MV-4-11 (cell line): ENCODE measurements at regions not wholly inside any gene's neighbourhood (a gene's known extent, or its start where the extent isn't known, plus 50 kb on each side); places are given as distances from the start of the nearest gene placed in this dataset.
A peak's percentile ranks its signal among the peaks of the same experiment; 100 is the strongest.
"Not testable (repeated sequence)": the region's sequence is repeated elsewhere in the genome, so short reads cannot be mapped to it uniquely, and the experiment has no call there.

Experiments
- DNase-seq: peaks from one replicate; lab custom pipeline; 2025; lab: John Stamatoyannopoulos, UW

DNA sequence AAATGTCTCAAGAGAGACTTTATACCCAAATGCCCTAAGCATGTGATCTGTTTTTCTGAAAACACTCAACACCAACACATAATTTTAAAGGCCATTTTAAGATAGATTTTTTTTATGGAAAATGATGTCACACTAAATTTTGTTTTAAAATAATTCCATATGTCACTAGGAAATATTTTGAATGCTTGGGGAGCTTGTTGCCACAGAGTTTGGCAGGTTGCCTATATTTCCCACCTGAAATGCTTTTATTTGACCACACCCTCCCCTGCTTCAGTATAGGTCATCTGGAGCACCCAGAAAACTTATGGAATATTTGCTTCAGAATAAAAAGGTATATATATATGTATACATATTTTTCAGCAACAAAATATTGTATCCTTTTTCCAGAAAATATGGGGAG, 180.0 kb upstream of the ANK3 start:
- no peak for DNase-seq

DNA sequence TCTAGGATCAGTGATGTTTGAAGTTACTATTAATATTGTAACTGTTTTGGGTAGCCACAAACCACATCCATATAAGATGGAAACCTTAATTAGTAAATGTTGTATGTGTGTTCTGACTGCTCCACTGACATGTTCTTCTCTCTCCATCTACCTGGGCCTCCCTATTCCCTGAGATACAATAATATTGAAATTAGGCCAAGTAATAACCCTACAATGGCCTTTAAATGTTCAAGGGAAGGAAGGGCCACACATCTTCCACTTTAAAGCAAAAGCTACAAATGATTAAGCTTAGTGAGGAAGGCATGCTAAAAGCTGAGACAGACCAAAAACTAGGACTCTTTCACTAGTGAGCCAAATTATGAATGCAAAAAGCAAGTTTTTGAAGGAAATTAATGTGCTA, 176.4 kb upstream of the ANK3 start:
- DNase-seq = no peak

DNA sequence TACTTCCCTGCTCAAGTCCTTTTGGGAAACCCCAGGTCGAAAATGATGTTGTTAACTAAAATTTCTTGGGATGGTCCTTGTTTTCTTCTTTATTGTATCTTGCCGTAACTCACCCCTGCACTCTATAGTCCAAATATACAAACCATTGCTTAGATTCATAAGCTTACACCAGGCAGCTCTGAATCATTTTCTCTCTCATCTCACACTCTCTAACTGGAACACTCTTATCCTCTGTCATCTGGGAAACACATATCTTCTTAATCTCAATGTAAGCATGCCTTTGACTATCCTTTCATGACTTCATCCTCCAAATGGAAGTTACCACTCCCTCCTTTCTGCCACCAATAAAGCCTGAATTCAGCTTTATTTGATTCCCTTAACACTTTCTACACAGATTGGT, 175.8 kb upstream of the ANK3 start:
- no peak for DNase-seq

DNA sequence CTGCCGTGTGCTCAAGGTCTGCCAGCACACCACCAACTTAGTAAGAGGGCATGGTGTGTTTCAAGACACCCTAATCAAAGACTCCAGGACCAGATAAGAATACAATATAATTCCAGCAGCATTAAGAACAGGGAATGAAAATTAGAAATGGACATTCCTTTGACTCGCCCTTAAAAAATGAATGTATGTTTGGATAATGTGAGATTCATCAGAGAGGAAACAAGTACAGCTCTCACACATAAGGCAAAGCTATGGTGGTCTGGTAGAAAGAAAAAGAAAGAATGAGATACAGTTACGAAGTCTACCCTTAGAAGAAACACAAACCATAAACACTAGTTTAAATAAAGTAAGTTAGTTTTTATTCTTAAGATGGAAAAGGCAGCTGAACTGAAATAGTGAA, 174.8 kb upstream of the ANK3 start:
- no peak for DNase-seq

DNA sequence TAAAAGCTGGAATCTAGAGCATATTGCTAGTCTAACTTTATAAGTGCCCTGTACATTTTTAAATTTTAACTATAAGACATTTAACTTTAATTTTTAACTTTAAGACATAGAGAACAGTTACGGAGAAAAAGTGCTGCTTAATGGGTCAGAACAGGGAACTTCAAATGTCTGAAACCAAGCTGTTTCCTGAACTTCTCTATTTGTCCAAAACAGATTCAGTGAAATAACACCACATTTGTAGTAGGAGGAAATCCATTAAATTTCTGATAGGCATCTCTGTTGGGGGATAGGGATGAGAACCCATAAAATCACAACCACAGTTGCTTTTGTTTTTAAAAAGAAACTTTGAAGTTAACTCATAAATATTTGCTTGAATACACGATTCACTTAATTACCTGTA, 170.8 kb upstream of the ANK3 start:
- DNase-seq = no peak

DNA sequence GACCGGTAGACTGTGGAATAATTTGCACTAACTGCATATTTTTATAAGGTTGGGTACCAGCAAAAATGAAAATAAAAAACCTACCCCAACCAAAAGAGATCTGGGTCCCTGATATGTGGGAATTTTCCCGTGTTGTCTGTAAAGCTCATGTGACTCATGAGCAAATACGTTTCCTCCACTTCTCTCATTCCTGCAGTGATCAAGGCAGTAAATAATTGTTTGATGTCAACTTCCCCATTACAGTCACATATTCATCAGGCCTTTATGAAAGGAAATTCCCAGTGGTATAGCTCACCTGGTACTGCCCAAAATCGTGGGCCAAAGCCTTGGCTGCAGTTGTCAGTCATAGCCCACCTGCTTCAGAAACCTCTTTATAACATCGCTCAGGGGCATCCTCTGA, 166.0 kb upstream of the ANK3 start:
- DNase-seq = no peak

DNA sequence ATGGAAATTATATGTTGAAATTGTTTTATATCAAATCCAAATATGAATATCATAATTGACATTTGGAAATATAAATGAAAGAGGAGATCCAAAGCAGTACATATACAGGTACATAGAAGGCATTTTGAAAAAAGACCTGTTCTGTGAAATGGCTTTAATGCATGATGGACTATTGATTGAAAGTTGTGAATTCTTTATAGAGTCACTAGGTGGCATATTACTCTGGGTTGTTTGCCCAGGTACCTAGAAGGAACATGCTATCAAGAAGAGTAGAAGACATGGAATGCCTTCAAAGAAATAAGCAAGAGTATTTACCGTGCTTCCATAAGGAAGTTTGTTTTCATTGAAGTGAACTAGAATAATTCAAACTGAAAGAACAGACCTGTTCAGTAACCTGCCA, 160.0 kb upstream of the ANK3 start:
- DNase-seq = no peak

DNA sequence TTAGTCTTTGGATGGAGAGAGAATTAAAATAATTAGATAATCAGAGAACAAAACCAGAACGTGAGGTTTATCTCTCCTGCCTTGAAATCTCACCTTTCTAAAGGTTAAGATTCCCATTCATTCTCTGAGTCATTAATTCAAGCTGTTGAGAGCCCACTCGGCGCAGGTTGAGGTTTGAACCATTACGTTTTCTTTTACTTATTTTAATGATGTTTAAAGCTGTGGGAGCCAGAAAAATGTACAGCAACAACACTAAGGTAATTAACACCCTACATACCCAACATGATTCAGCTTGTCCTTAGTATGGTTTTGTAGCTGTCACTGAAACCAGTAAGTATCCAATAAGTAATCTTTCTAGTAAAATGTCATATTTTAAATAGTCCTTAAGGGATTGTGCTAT, 153.0 kb upstream of the ANK3 start:
- no peak for DNase-seq

DNA sequence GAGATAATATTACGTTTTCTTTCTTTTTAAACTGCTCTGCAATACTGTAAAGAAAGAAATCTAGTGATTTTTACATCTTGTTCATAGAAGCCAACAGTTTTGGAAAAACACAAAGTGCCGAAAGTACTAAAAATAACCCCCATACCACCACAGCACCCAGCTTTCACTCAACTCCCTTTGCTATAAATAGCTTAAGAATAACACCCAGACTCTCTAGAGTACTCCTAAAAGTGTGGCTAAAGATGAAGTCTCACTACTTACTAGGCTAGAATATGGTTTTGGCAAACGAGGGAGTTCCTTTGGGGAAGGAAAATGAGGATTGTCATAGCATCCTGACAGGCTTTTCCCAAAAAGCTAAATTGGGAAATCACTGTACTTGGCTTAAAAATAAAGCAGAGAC, 151.8 kb upstream of the ANK3 start:
- no peak for DNase-seq

DNA sequence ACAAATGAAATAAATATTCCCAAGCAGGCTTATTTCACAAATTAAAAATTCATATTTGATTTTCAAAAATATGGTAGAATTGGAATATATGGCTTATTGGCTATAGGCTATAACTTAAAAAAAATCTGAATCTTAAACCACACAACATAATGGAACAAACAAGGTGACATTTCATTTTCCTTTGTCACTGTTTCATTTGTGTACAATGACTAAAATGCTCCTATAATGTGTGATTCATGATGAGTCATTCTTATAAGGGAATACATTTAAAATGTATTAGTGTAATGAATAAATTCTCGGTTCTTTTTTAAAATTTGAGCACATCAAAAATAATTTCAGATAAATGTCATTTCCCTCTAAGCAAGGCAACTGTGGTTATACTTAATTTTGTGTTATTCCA, 148.0 kb upstream of the ANK3 start:
- DNase-seq = no peak

DNA sequence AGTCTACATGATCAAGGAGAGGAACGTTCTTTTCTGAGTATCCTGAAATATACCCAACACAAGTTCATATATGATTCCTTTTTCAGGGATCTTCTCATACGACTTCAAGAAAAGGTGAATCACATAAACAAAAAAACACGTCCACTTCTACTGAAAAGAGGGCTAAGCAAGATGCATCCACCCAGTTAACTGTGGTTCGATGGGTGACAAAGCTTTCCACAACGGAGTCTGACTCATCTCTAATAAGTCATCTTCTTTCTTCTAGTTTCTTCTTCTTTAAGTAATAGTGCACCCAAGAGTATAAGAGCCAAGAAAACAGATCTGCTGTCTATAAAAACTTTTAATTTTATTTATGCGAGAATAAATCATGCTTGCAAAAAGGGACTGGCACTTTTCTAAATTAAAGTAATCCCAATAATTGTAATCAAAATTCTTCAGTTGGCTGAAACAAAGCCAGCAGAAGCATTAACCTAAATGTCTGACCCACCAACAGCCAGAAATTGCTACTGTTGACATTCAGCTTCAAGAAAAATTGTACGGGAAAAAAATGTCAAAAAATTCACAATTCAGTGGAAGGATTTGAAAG, 146.9 kb upstream of the ANK3 start:
- no peak for DNase-seq

DNA sequence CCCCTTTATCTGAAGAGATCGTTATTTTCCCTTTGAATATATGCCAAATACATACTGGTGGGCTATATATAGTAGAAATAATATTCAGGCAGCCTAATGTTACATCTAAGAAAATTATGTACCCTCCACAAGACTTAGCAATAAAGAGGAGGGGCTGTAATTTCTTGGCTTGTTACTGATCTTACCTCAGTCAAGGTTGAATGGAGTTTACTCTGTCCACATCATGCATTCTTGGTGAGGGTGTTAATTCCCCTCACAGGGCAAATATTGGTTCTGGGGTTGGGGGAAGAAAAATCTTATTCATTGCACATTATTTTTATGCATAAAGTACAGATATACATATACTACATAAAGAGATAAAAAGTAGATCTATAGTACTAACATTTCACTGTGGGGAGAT, 145.8 kb upstream of the ANK3 start:
- DNase-seq = no peak

DNA sequence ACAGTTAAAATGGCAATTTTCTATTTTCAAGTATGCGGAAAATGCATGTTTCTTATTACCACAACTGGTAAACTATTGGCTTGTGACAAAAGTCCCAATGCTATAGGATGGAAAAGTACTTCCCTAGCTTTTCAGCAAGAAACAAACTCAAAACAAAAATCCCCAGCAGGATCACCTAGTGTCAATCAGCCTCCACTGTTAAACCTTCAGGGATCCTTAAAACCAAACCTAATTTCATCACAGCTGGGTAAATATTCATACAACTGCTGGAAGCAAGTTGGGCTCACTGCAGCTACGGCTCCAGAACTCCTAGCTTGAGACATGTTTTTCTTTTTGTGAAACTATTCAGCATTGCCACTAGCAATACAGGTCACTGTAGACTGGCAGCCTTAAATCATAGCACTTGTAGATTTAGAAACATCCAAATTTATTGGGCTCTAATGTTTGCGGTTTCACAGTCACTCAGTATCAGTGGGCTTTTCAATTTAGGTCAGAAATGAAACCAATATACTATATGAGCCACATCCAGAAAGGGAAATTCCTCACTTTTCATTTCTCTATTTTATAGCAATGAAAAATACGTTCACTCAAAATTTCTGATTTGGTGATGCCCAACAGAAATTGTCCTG, 145.2 kb upstream of the ANK3 start:
- no peak for DNase-seq

DNA sequence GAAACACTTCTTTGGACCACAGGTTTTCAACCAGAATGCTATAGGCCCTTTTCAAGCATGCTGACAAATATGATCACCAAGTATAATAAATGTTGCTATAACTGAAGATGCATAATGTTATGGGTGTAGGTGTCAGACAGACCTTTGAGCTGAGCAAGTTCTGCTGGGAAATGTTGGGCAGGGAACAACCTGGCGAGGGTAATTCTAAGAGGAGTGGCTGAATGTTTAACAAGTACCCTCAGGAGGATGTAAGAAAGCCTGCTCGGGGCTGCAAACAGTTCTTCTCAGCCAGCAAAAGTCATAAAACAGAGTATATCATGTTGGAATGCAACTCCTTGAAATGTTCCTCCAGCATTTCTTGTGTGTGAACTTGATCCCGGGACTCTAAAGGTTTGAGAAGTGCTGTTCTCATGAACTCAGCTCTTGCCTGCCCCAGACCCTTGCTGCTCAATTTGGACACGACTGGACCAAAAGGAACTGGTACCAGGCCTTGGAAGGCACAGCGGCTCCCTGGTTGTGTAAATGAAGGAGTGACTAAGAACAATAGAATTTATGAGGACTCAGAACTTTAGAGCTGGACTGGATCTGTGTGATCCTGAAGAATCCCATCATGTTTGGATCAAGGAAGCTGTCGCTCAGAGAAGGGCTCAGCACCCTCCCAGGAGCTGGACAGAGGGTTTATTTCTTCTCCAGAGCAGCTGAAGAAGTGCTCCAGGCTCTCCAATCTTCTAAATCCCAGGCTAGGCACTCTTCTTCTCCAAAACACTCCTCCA, 143.2 kb upstream of the ANK3 start:
- DNase-seq = no peak

DNA sequence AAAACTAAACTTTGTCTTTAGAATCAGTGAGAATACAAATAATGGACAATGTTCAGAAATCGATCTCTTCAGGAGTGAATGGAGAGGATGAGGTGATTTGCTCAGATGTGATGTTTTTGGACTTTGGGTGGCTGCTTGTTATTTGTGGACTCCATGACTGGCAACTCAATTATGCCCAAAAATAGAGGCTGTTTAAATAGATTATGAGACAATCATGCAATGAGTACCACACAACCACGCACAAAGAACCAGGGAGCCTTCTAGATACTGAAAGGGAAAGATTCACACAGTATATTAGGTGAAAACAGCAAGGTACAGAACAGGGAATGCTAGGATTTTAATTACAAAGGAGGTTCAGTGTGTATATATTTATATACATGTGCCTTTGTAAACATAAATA, 141.3 kb upstream of the ANK3 start:
- DNase-seq = no peak

DNA sequence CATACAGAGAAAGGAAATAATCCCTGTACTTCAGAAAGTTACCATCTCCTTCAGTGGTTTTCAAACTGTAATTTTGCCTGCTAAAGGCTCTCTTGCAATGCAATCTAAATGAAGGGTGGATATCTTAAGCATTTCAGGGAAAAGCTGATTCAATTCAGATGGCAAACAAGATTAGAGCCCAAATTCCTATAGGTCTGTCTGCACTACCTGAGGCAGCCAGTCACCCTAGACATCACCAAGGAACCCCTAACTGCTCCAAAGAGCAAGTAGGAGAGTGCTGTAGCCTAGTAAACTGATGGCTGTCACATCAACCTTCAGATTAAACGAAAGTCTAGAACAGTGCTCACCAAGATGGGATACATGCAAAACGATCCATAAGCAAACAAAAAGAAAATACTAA, 138.0 kb upstream of the ANK3 start:
- DNase-seq = no peak

DNA sequence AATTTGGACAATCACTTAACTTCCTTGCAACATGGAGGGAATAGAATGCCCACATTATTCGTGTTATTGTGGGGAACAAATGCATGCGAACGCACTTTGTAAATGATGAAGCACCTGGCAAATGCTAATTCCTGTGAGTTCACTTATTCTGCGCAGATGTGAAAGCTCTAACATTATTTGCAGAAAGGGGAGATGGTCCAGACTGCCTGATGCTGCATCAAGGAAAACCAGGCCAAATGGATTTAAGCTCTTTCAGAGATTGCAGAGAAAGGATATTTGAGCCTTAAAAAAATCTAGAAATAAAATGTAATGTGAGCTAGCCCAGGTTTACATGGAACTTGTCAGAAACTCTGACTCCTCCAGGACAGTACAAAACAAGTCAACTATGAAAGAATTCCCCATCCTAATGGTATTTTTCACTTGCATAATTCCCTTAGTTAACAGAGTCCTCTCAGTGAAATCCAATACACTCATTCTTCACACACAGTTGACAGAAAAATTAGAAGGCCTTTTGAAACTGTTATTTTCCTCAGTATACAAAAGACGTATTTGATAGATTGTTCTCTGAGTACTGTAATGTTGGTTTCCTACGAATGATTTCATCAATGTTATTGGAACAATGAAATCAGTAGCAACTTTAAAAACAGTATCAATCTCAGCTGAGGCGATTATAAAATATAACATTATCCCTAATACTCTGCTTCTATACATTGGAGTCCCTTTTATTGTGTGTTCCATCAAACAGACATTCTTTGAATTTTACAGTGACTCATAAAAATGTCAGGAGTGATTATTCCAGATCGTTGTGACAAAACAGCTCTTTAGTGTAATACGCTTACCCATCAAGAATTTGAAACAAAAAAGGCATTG, 136.3 kb upstream of the ANK3 start:
- DNase-seq = no peak

DNA sequence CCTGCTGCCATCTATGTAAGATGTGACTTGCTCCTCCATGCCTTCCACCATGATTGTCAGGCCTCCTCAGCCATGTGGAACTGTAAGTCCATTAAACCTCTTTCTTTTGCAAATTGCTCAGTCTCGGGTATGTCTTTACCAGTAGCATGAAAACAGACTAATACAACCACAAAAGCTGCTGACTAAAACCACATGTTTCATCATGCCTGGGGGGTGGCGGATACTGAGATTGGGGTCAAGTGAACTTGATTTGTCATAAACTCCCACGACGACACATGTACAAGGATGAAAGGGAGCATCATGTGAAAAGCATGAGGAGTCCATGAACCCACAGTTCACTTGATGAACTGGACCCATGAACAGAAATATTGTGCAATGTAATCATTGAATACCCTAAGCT, 134.9 kb upstream of the ANK3 start:
- peak; percentile 2 for DNase-seq

DNA sequence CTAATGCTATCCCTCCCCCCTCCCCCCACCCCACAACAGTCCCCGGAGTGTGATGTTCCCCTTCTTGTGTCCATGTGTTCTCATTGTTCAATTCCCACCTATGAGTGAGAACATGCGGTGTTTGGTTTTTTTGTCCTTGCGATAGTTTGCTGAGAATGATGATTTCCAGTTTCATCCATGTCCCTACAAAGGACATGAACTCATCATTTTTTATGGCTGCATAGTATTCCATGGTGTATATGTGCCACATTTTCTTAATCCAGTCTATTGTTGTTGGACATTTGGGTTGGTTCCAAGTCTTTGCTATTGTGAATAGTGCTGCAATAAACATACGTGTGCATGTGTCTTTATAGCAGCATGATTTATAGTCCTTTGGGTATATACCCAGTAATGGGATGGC, 133.7 kb upstream of the ANK3 start:
- not testable (repeated sequence) for DNase-seq

DNA sequence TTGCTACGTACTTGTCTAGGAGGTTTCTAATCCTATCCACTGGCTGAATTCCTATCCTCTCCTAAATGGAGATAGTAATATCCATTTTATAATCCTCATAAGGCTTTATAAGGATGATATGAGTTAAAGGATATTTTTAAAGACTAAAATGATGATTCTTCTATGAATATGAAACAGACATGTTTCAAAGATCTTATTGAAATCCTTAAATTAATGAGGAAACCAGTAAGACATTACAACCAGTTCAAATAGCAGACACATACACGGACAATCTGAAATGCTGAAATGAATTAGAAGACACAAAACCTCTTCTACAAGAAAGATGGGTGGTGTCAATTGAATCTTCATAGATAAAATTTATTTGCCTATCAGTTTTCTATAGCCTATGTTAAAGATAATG, 132.9 kb upstream of the ANK3 start:
- DNase-seq = no peak

DNA sequence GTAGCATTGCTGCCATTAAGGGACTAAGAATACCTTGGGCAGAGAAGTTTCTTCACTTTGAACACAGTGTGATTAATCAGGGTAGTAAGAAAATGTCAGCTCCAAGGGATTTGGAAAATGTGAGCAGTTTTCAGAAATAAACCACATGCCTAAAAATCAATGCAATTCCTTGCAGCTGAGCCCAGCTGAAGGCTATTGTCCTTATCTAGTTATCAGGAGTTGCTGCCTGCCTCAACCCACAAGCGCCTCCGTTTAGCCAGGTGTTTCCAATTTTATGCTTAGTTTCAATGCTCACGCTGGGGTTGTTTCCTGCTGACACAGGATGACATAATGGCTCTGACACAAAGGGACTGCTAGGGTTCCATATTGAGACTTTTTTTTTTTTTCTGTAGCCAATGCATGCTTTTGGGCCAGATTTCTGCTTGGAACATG, 132.3 kb upstream of the ANK3 start:
- no peak for DNase-seq

DNA sequence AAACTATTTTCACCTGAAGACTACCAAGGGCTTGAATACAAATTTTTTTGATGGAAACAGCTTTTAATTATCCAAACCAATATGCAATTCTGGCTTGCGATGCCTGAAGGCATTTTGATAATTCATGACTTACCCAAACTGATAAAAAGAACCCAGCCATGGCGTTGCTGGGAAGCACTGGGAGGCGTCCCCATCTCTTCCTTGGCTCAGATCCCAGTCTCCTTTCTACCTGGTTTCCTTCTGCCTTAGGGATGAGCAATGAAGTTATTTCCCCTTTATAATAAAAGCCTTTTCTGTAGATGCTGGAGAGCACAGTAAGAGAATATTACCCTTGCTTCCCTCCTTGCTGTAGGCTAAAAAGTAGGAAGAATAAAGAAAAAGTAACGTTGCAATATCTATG, 129.1 kb upstream of the ANK3 start:
- DNase-seq = no peak

DNA sequence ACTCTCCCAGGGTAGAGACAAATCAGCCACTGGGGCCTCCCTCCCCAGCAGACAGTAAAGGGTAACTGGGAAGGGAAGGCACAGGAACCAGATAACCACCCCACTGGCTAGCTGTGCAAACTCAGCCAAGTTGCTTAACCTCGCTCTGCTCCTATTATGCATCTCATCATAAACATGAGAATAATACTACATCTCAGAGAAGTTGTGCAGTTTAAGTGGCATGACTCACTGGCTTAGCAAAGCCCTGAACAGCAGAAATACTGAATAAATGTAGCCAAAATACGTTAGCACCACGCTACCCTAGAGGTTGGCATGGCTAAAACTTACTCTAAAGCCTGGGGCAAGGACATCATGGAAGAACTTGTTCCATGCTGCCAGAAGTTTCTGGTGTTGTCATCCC, 128.1 kb upstream of the ANK3 start:
- DNase-seq = no peak
